Type B pancreatic cell (in vitro differentiated cells): ENCODE measurements at regions not wholly inside any gene's neighbourhood (a gene's known extent, or its start where the extent isn't known, plus 50 kb on each side); places are given as distances from the start of the nearest gene placed in this dataset.
A peak's percentile ranks its signal among the peaks of the same experiment; 100 is the strongest.

ENCODE experiments used
- DNase-seq: peaks from one replicate; pipeline ENCODE4 v3.0.0; 2021; ENCODE audit warnings: mixed read lengths; ENCODE audit not compliant: unreplicated experiment; ENCODE audit errors: extremely low spot score
- H3K27ac Mint-ChIP-seq: 2 replicates; pipeline ENCODE4 v1.8.0; 2021; ENCODE audit warnings: mild to moderate bottlenecking, mixed read lengths
- H3K27me3 Mint-ChIP-seq: 2 replicates; pipeline ENCODE4 v1.8.0; 2021; ENCODE audit warnings: mixed read lengths
- H3K36me3 Mint-ChIP-seq: 2 replicates; pipeline ENCODE4 v1.8.0; 2021; ENCODE audit warnings: mixed read lengths
- H3K4me1 Mint-ChIP-seq: one replicate; pipeline ENCODE4 v1.8.0; 2021; ENCODE audit warnings: mixed read lengths; ENCODE audit not compliant: unreplicated experiment
- H3K4me3 Mint-ChIP-seq: 2 replicates; pipeline ENCODE4 v1.8.0; 2021; ENCODE audit warnings: mild to moderate bottlenecking, mixed read lengths
- H3K9me3 Mint-ChIP-seq: 2 replicates; pipeline ENCODE4 v1.8.0; 2021; ENCODE audit warnings: mixed read lengths
- CTCF ChIP-seq: fragments of 200-600 bp; sonication (generic); conservative IDR thresholded peaks from 2 replicates; pipeline ENCODE4 v1.5.0; 2021; ENCODE audit warnings: antibody characterized with exemption, mild to moderate bottlenecking

- H3K9me3 Mint-ChIP-seq, result peaks cover 5% of the 10 kb centered on the region
- no peaks in the 10 kb centered on the region for H3K36me3 Mint-ChIP-seq
- no peak overlapping the region for H3K4me3 Mint-ChIP-seq
- DNase-seq, result no peak
- H3K27me3 Mint-ChIP-seq, result peaks cover 54% of the 10 kb centered on the region
- H3K27ac Mint-ChIP-seq, result no peak overlapping the region
- TF ChIP-seq CTCF, result no peak
- peaks cover 10% of the 10 kb centered on the region for H3K4me1 Mint-ChIP-seq
Observed at GRCh38 chr16:87054154-87054553, 263.0 kb downstream of the C16orf95 start.

- DNase-seq, result no peak
- Mint-ChIP-seq H3K27ac (no peak overlapping the region), H3K36me3 (no peaks in the 10 kb centered on the region), H3K4me3 (no peak overlapping the region), H3K4me1 (peaks cover 10% of the 10 kb centered on the region), H3K9me3 (peaks cover 5% of the 10 kb centered on the region), H3K27me3 (peaks cover 54% of the 10 kb centered on the region)
- TF ChIP-seq CTCF, result no peak
Observed at GRCh38 chr16:87054856-87055255, 262.3 kb downstream of the C16orf95 start.

- peaks cover 47% of the 10 kb centered on the region for H3K27me3 Mint-ChIP-seq
- TF ChIP-seq CTCF, result no peak
- H3K4me1 Mint-ChIP-seq, result peaks cover 22% of the 10 kb centered on the region
- no peak overlapping the region for H3K4me3 Mint-ChIP-seq
- peaks cover 5% of the 10 kb centered on the region for H3K9me3 Mint-ChIP-seq
- H3K27ac Mint-ChIP-seq, result no peak overlapping the region
- no peaks in the 10 kb centered on the region for H3K36me3 Mint-ChIP-seq
- no peak for DNase-seq
Observed at GRCh38 chr16:87056083-87056482, 261.1 kb downstream of the C16orf95 start.

GRCh38 chr16:87056551-87056950 lies 260.6 kb downstream of the C16orf95 start:
- Mint-ChIP-seq H3K36me3 (no peaks in the 10 kb centered on the region), H3K9me3 (peaks cover 5% of the 10 kb centered on the region), H3K27me3 (peaks cover 46% of the 10 kb centered on the region), H3K4me1 (peaks cover 26% of the 10 kb centered on the region), H3K27ac (no peak overlapping the region), H3K4me3 (no peak overlapping the region)
- no peak for TF ChIP-seq CTCF
- no peak for DNase-seq

- Mint-ChIP-seq H3K36me3 (no peaks in the 10 kb centered on the region), H3K9me3 (peaks cover 5% of the 10 kb centered on the region), H3K4me1 (peaks cover 28% of the 10 kb centered on the region), H3K27ac (no peak overlapping the region), H3K27me3 (peaks cover 38% of the 10 kb centered on the region), H3K4me3 (no peak overlapping the region)
- no peak for DNase-seq
- TF ChIP-seq CTCF, result peak; percentile 39
Observed at GRCh38 chr16:87057211-87057881, 259.8 kb downstream of the C16orf95 start.
